ENCODE measurements at regions not wholly inside any gene's neighbourhood (a gene's known extent, or its start where the extent isn't known, plus 50 kb on each side); places are given as distances from the start of the nearest gene placed in this dataset.

DNA sequence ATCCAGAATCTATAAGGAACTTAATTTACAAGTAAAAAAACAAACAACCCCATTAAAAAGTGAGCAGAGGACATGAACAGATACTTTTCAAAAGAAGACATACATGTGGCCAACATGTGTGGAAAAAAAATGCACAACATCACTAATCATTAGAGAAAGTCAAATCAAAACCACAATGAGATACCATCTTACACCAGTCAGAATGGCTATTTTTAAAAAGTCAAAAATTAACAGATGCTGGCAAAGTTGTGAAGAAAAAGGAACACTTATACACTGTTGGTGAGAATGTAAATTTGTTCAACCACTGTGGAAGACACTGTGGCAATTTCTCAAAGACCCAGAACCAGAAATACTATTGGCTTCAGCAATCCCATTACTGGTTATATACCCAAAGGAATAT is 830.0 kb upstream of the ALCAM start:
- TF ChIP-seq, protein P1, sequence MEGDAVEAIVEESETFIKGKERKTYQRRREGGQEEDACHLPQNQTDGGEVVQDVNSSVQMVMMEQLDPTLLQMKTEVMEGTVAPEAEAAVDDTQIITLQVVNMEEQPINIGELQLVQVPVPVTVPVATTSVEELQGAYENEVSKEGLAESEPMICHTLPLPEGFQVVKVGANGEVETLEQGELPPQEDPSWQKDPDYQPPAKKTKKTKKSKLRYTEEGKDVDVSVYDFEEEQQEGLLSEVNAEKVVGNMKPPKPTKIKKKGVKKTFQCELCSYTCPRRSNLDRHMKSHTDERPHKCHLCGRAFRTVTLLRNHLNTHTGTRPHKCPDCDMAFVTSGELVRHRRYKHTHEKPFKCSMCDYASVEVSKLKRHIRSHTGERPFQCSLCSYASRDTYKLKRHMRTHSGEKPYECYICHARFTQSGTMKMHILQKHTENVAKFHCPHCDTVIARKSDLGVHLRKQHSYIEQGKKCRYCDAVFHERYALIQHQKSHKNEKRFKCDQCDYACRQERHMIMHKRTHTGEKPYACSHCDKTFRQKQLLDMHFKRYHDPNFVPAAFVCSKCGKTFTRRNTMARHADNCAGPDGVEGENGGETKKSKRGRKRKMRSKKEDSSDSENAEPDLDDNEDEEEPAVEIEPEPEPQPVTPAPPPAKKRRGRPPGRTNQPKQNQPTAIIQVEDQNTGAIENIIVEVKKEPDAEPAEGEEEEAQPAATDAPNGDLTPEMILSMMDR (IDR thresholded peaks at IDR 0.05; ENCODE audit: low read depth, low read length), result no peak
- TF ChIP-seq POLR2A (IDR thresholded peaks at IDR 0.05; ENCODE audit: extremely low read depth, insufficient read length), result no peak
- TF ChIP-seq, protein P2, sequence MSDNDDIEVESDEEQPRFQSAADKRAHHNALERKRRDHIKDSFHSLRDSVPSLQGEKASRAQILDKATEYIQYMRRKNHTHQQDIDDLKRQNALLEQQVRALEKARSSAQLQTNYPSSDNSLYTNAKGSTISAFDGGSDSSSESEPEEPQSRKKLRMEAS (IDR thresholded peaks at IDR 0.05; ENCODE audit: low read depth, low read length), result no peak

Measured in NB4 (cell line).